ENCODE measurements at regions not wholly inside any gene's neighbourhood (a gene's known extent, or its start where the extent isn't known, plus 50 kb on each side); places are given as distances from the start of the nearest gene placed in this dataset.

- no peak for DNase-seq
- 66% methylated on average over 17 of the region's 17 CpGs for WGBS (ENCODE audit: low lambda C conversion rate)
- no peaks in the 10 kb centered on the region for H3K79me2 ChIP-seq (ENCODE audit: insufficient read depth)
- no peak for TF ChIP-seq PBX3 (IDR thresholded peaks at IDR 0.05)
- no peak for TF ChIP-seq IRF3 (IDR thresholded peaks at IDR 0.05; ENCODE audit: low read depth, low read length)
- TF ChIP-seq FOSL2 (IDR thresholded peaks at IDR 0.05; ENCODE audit: borderline replicate concordance, low read depth) = no peak
- TF ChIP-seq ELF1 (IDR thresholded peaks at IDR 0.05) = no peak
- TF ChIP-seq SIN3A (IDR thresholded peaks at IDR 0.05; ENCODE audit: borderline replicate concordance, low read depth, low read length) = no peak
- TF ChIP-seq NFIC (IDR thresholded peaks at IDR 0.05; ENCODE audit: borderline replicate concordance) = no peak
- no peak for TF ChIP-seq ZBTB33 (IDR thresholded peaks at IDR 0.05; ENCODE audit: borderline replicate concordance, low read depth)
- no peak for TF ChIP-seq JUND (IDR thresholded peaks at IDR 0.05)
- TF ChIP-seq RXRA (IDR thresholded peaks at IDR 0.05; ENCODE audit: borderline replicate concordance, low read depth) = no peak
- TF ChIP-seq NRF1 (IDR thresholded peaks at IDR 0.05; ENCODE audit: low read depth, low read length) = no peak
- TF ChIP-seq YY1 (IDR thresholded peaks at IDR 0.05; ENCODE audit: low read depth) = no peak
- no peak overlapping the region for H3K4me3 ChIP-seq (ENCODE audit: low read depth in 2 of 2, low read length in 1 of 2)
- no peaks in the 10 kb centered on the region for H3F3A ChIP-seq (replicated peaks; ENCODE audit: insufficient read depth)
- no peaks in the 10 kb centered on the region for H3K9me2 ChIP-seq
- H4K20me1 ChIP-seq (ENCODE audit: insufficient read depth) = no peaks in the 10 kb centered on the region
- H3K9me3 ChIP-seq = no peaks in the 10 kb centered on the region
- H3K27me3 ChIP-seq (ENCODE audit: insufficient read depth) = no peaks in the 10 kb centered on the region
- H3K4me1 ChIP-seq (ENCODE audit: control insufficient read depth in 1 of 2, insufficient read depth in 2 of 2, low read depth in 1 of 2, low read length in 1 of 2) = peaks cover 0 to 8% of the 10 kb centered on the region in 2 experiments; a peak in 1 of 4 replicates
- H3K27ac ChIP-seq (ENCODE audit: low read depth in 2 of 2, low read length in 1 of 2) = no peak overlapping the region
- ChIA-PET POLR2A (no interaction called here), CTCF (interaction anchor here (0.9 to 1.1 kb wide), 2 partner anchors 13 to 27 kb away, joined by 3 read pairs; no protein-coding TSS in a partner anchor)
- no peaks in the 10 kb centered on the region for H3K36me3 ChIP-seq (replicated peaks in 1 of 2; ENCODE audit: control insufficient read depth in 1 of 2, insufficient read depth in 2 of 2, low read length in 1 of 2)
- H2AFZ ChIP-seq (ENCODE audit: low read depth) = no peak overlapping the region
- no peak overlapping the region for H3K4me2 ChIP-seq
- no peak overlapping the region for H3K9ac ChIP-seq
Measured at GRCh38 chr10:128694851-128695725, 568.9 kb upstream of the MKI67 start.

GRCh38 chr10:128695931-128696330 is 569.7 kb upstream of the MKI67 start:
- H3K79me2 ChIP-seq (ENCODE audit: insufficient read depth) = no peaks in the 10 kb centered on the region
- H3K9ac ChIP-seq = no peak overlapping the region
- 68% methylated on average over 3 of the region's 10 CpGs for WGBS (ENCODE audit: low lambda C conversion rate)
- POLR2A ChIA-PET = no interaction called here
- CTCF ChIA-PET = no interaction called here
- no peaks in the 10 kb centered on the region for H3K36me3 ChIP-seq (replicated peaks in 1 of 2; ENCODE audit: control insufficient read depth in 1 of 2, insufficient read depth in 2 of 2, low read length in 1 of 2)
- H3K4me2 ChIP-seq = no peak overlapping the region
- no peaks in the 10 kb centered on the region for H3F3A ChIP-seq (replicated peaks; ENCODE audit: insufficient read depth)
- H3K4me1 ChIP-seq (ENCODE audit: control insufficient read depth in 1 of 2, insufficient read depth in 2 of 2, low read depth in 1 of 2, low read length in 1 of 2) = peaks cover 0 to 4% of the 10 kb centered on the region in 2 experiments; a peak in 1 of 4 replicates
- H4K20me1 ChIP-seq (ENCODE audit: insufficient read depth) = no peaks in the 10 kb centered on the region
- no peaks in the 10 kb centered on the region for H3K9me3 ChIP-seq
- no peak overlapping the region for H2AFZ ChIP-seq (ENCODE audit: low read depth)
- DNase-seq = no peak
- no peaks in the 10 kb centered on the region for H3K9me2 ChIP-seq
- H3K27ac ChIP-seq (ENCODE audit: low read depth in 2 of 2, low read length in 1 of 2) = no peak overlapping the region
- H3K4me3 ChIP-seq (ENCODE audit: low read depth in 2 of 2, low read length in 1 of 2) = no peak overlapping the region
- no peaks in the 10 kb centered on the region for H3K27me3 ChIP-seq (ENCODE audit: insufficient read depth)
- TF ChIP-seq NRF1 (IDR thresholded peaks at IDR 0.05; ENCODE audit: low read depth, low read length) = no peak
- no peak for TF ChIP-seq NFIC (IDR thresholded peaks at IDR 0.05; ENCODE audit: borderline replicate concordance)
- TF ChIP-seq YY1 (IDR thresholded peaks at IDR 0.05; ENCODE audit: low read depth) = no peak
- no peak for TF ChIP-seq RCOR1 (IDR thresholded peaks at IDR 0.05; ENCODE audit: low read length)
- TF ChIP-seq ZBTB33 (IDR thresholded peaks at IDR 0.05; ENCODE audit: borderline replicate concordance, low read depth) = no peak
- TF ChIP-seq SIN3A (IDR thresholded peaks at IDR 0.05; ENCODE audit: borderline replicate concordance, low read depth, low read length) = no peak
- no peak for TF ChIP-seq POLR2AphosphoS5 (IDR thresholded peaks at IDR 0.05; ENCODE audit: low read depth, low read length)
- TF ChIP-seq TAF1 (IDR thresholded peaks at IDR 0.05; ENCODE audit: borderline replicate concordance, low read depth, low read length) = no peak
- no peak for TF ChIP-seq FOXJ3 (CRISPR knock-in tag; IDR thresholded peaks at IDR 0.05)
- TF ChIP-seq MAX (IDR thresholded peaks at IDR 0.05; ENCODE audit: low read depth) = no peak
- TF ChIP-seq USF2 (IDR thresholded peaks at IDR 0.05; ENCODE audit: borderline replicate concordance, low read depth, low read length) = no peak
- TF ChIP-seq EP300 (IDR thresholded peaks at IDR 0.05; ENCODE audit: borderline replicate concordance in 1 of 2, low read depth in 1 of 2, low read length in 1 of 2) = no peak
- TF ChIP-seq GATA2 (CRISPR knock-in tag; IDR thresholded peaks at IDR 0.05) = no peak
